CD4-positive, alpha-beta T cell (primary cell): ENCODE measurements at regions not wholly inside any gene's neighbourhood (a gene's known extent, or its start where the extent isn't known, plus 50 kb on each side); places are given as distances from the start of the nearest gene placed in this dataset.

Experiments used
- ATAC-seq: fragments of 200-7000 bp; cut with Tn5 transposase; one replicate; pipeline ENCODE4 v1.10.0; 2022; ENCODE audit warnings: mild to moderate bottlenecking; ENCODE audit not compliant: poor library complexity
- CTCF ChIA-PET: fragments of 350-600 bp; sonication (Branson Sonifier 250); formaldehyde crosslinking; loops from one replicate; lab custom pipeline; 2021; ENCODE audit warnings: antibody characterized with exemption, inconsistent platforms; lab: Charles Lee
- POLR2A ChIA-PET: fragments of 350-600 bp; sonication (Branson Sonifier 250); formaldehyde crosslinking; loops from one replicate; lab custom pipeline; 2021; ENCODE audit warnings: antibody characterized with exemption, inconsistent platforms; lab: Charles Lee
- DNase-seq, 14 experiments: peaks; one replicate each; pipeline ENCODE4 v3.0.0-alpha.2; 2013 to 2020; ENCODE audit warnings: mixed read lengths in 2 of 14
- H3K27ac ChIP-seq, 2 donors: one replicate each; pipeline versions ENCODE4 v1.5.1 to v1.7.0; 2013; ENCODE audit warnings: low read length in 2 of 2, low read depth in 1 of 2, mild to moderate bottlenecking in 1 of 2
- H3K27me3 ChIP-seq, 2 experiments: 1 replicate in 1 of 2; 2 replicates in 1 of 2; pipeline versions ENCODE4 v1.6.1 to v1.7.0; 2013; ENCODE audit warnings: low read length in 2 of 2, control low read depth in 1 of 2, mild to moderate bottlenecking in 1 of 2, moderate library complexity in 1 of 2; ENCODE audit not compliant: insufficient read depth in 2 of 2, control insufficient read depth in 1 of 2
- H3K36me3 ChIP-seq: one replicate; pipeline ENCODE4 v1.6.1; 2013; ENCODE audit warnings: low read length, control low read depth; ENCODE audit not compliant: insufficient read depth
- H3K4me1 ChIP-seq: one replicate; pipeline ENCODE4 v1.6.1; 2013; ENCODE audit warnings: low read length, control low read depth; ENCODE audit not compliant: insufficient read depth
- H3K4me3 ChIP-seq: one replicate; pipeline ENCODE4 v1.5.1; 2013; ENCODE audit warnings: mild to moderate bottlenecking, low read length, moderate library complexity
- H3K9me3 ChIP-seq, 2 experiments: 1 replicate in 1 of 2; 2 replicates in 1 of 2; pipeline versions ENCODE4 v1.6.1 to v1.7.0; 2013; ENCODE audit warnings: low read length in 2 of 2, mild to moderate bottlenecking in 2 of 2, control low read depth in 1 of 2, moderate library complexity in 1 of 2; ENCODE audit not compliant: control insufficient read depth in 1 of 2, insufficient read depth in 1 of 2
- H3K27ac Mint-ChIP-seq: one replicate; pipeline ENCODE4 v1.8.0; 2020; ENCODE audit warnings: mixed read lengths
- H3K27me3 Mint-ChIP-seq: one replicate; pipeline ENCODE4 v1.8.0; 2021; ENCODE audit warnings: mixed read lengths
- H3K36me3 Mint-ChIP-seq: one replicate; pipeline ENCODE4 v1.8.0; 2021; ENCODE audit warnings: low read depth, mixed read lengths
- H3K4me1 Mint-ChIP-seq: one replicate; pipeline ENCODE4 v1.8.0; 2021; ENCODE audit warnings: low read depth, mixed read lengths
- H3K4me3 Mint-ChIP-seq: one replicate; pipeline ENCODE4 v1.8.0; 2020; ENCODE audit warnings: mild to moderate bottlenecking, mixed read lengths
- H3K9me3 Mint-ChIP-seq: one replicate; pipeline ENCODE4 v1.8.0; 2020; ENCODE audit warnings: mixed read lengths
- intact Hi-C, 2 experiments: fragments of 100-400 bp; cut with DNase I in 1 of 2; cut with micrococcal nuclease in 1 of 2; formaldehyde crosslinking; loops; one replicate each; pipeline versions ENCODE4 v1.15.1 to v1.9.0; 2023 to 2025; cut with DNase I, micrococcal nuclease
- TF ChIP-seq, protein P1 (sequence below): fragments of 200-600 bp; IDR thresholded peaks from one replicate; pipeline ENCODE4 v1.8.0; 2022; ENCODE audit warnings: antibody characterized with exemption, mild to moderate bottlenecking

DNA sequence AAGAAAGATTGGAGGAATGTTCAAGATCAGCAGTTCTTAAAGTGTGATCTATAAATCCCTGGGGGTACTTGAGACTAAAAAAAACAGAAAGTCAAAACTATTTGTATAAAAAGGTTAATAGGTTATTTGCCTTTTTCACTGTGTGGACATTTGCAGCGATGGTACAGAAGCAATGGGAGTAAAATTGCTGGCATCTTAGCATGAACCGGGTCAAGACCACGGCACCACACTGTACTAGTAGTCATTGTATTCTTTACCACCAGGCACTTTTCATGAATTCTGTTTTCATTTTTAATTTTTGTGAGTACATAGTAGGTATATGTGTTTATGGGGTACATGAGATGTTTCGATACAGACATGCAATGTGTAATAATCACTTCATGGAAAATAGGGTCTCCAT is 126.2 kb downstream of the IPO8 start:
- intact Hi-C loops, result no loop called here
- H3K27ac ChIP-seq, result no peak overlapping the region
- H3K4me1 Mint-ChIP-seq, result no peaks in the 10 kb centered on the region
- H3K9me3 Mint-ChIP-seq, result no peaks in the 10 kb centered on the region
- H3K4me3 ChIP-seq, result no peak overlapping the region
- ATAC-seq, result no peak
- TF ChIP-seq, protein P1, sequence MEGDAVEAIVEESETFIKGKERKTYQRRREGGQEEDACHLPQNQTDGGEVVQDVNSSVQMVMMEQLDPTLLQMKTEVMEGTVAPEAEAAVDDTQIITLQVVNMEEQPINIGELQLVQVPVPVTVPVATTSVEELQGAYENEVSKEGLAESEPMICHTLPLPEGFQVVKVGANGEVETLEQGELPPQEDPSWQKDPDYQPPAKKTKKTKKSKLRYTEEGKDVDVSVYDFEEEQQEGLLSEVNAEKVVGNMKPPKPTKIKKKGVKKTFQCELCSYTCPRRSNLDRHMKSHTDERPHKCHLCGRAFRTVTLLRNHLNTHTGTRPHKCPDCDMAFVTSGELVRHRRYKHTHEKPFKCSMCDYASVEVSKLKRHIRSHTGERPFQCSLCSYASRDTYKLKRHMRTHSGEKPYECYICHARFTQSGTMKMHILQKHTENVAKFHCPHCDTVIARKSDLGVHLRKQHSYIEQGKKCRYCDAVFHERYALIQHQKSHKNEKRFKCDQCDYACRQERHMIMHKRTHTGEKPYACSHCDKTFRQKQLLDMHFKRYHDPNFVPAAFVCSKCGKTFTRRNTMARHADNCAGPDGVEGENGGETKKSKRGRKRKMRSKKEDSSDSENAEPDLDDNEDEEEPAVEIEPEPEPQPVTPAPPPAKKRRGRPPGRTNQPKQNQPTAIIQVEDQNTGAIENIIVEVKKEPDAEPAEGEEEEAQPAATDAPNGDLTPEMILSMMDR, result no peak
- peaks cover 0 to 2% of the 10 kb centered on the region in 2 experiments for H3K27me3 ChIP-seq
- H3K27ac Mint-ChIP-seq, result no peak overlapping the region
- H3K4me1 ChIP-seq, result no peaks in the 10 kb centered on the region
- no peak overlapping the region for H3K4me3 Mint-ChIP-seq
- no peaks in the 10 kb centered on the region for H3K36me3 Mint-ChIP-seq
- CTCF ChIA-PET, result no interaction called here
- POLR2A ChIA-PET, result no interaction called here
- H3K36me3 ChIP-seq, result no peaks in the 10 kb centered on the region
- DNase-seq, result no peak
- H3K27me3 Mint-ChIP-seq, result peaks cover 5% of the 10 kb centered on the region
- H3K9me3 ChIP-seq, result no peaks in the 10 kb centered on the region

DNA sequence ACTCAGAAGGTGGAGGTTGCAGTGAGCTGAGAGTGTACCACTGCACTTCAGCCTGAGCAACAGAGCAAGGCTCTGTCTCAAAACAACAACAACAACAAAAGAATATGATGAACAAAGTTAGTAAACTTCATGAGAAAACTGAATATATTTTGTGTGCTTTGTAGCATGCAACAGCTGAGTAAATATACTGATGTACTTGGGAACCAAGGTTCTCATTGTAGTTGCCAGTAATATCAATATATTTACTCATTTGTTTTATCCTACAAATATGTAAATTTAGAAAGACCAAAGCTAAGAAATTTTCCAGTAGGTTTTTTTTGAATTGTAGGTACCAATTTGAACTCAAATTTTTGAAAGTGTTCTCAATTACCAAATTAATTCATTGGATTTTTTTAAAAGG is 127.2 kb downstream of the IPO8 start:
- H3K36me3 ChIP-seq, result no peaks in the 10 kb centered on the region
- no peaks in the 10 kb centered on the region for H3K36me3 Mint-ChIP-seq
- intact Hi-C loops, result no loop called here
- H3K9me3 ChIP-seq, result no peaks in the 10 kb centered on the region
- no peaks in the 10 kb centered on the region for H3K9me3 Mint-ChIP-seq
- TF ChIP-seq, protein P1, result no peak
- ChIA-PET POLR2A (no interaction called here), CTCF (no interaction called here)
- no peak overlapping the region for H3K4me3 Mint-ChIP-seq
- no peaks in the 10 kb centered on the region for H3K4me1 ChIP-seq
- H3K27ac Mint-ChIP-seq, result no peak overlapping the region
- no peak overlapping the region for H3K27ac ChIP-seq
- peaks cover 5% of the 10 kb centered on the region for H3K27me3 Mint-ChIP-seq
- ATAC-seq, result no peak
- H3K4me3 ChIP-seq, result no peak overlapping the region
- DNase-seq, result no peak
- peaks cover 0 to 2% of the 10 kb centered on the region in 2 experiments for H3K27me3 ChIP-seq
- no peaks in the 10 kb centered on the region for H3K4me1 Mint-ChIP-seq

DNA sequence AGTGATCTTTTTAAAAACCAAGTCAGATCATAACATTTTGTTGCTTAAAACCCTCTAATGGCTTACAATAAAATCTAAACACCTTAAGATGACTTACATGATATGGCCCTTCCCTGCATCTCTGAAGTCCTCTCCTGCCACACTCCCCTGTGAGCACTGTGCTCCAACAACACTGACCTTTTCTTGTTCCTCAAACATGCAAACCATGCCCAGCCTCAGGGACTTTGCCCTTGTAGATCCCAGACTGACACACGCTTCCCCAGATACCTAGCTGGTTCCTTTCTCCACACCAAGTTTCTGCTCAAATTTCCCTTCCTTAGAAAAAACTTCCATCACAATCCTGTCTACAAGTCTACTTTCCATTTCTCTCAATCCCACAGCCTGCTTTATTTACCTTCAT is 128.6 kb downstream of the IPO8 start:
- Histone ChIP-seq H3K27ac (no peak overlapping the region), H3K27me3 (peaks cover 0 to 2% of the 10 kb centered on the region in 2 experiments), H3K4me3 (no peak overlapping the region), H3K4me1 (no peaks in the 10 kb centered on the region), H3K36me3 (no peaks in the 10 kb centered on the region), H3K9me3 (no peaks in the 10 kb centered on the region)
- ChIA-PET POLR2A (no interaction called here), CTCF (no interaction called here)
- TF ChIP-seq, protein P1, result no peak
- Mint-ChIP-seq H3K9me3 (no peaks in the 10 kb centered on the region), H3K4me3 (no peak overlapping the region), H3K36me3 (no peaks in the 10 kb centered on the region), H3K4me1 (no peaks in the 10 kb centered on the region), H3K27ac (no peak overlapping the region), H3K27me3 (peaks cover 4% of the 10 kb centered on the region)
- DNase-seq (no peak), ATAC-seq (no peak)
- intact Hi-C loops, result no loop called here
